Activated naive CD4-positive, alpha-beta T cell treated with anti-CD3 and anti-CD28 coated beads for 36 hours (primary cell): ENCODE measurements at regions not wholly inside any gene's neighbourhood (a gene's known extent, or its start where the extent isn't known, plus 50 kb on each side); places are given as distances from the start of the nearest gene placed in this dataset.
"Not testable (repeated sequence)": the region's sequence is repeated elsewhere in the genome, so short reads cannot be mapped to it uniquely, and the experiment has no call there.

Experiments used
- CTCF ChIA-PET: fragments of 350-600 bp; sonication (Branson Sonifier 250); formaldehyde crosslinking; loops from one replicate; lab custom pipeline; 2021; ENCODE audit warnings: antibody characterized with exemption; lab: Charles Lee
- DNase-seq: peaks from one replicate; pipeline ENCODE4 v3.0.0-alpha.2; 2020
- H3K27ac Mint-ChIP-seq: one replicate; pipeline ENCODE4 v1.8.0; 2021; ENCODE audit warnings: mild to moderate bottlenecking, mixed read lengths
- H3K27me3 Mint-ChIP-seq: one replicate; pipeline ENCODE4 v1.8.0; 2021; ENCODE audit warnings: low read depth, mixed read lengths
- H3K36me3 Mint-ChIP-seq: one replicate; pipeline ENCODE4 v1.8.0; 2021; ENCODE audit warnings: low read depth, mixed read lengths
- H3K4me1 Mint-ChIP-seq: one replicate; pipeline ENCODE4 v1.8.0; 2021; ENCODE audit warnings: low read depth, mixed read lengths
- H3K4me3 Mint-ChIP-seq: one replicate; pipeline ENCODE4 v1.8.0; 2021; ENCODE audit warnings: mild to moderate bottlenecking, moderate library complexity, mixed read lengths
- H3K9me3 Mint-ChIP-seq: one replicate; pipeline ENCODE4 v1.8.0; 2021; ENCODE audit warnings: mixed read lengths
- intact Hi-C: fragments of 100-400 bp; cut with micrococcal nuclease; formaldehyde crosslinking; loops from one replicate; pipeline ENCODE4 v1.15.1; 2023

DNA sequence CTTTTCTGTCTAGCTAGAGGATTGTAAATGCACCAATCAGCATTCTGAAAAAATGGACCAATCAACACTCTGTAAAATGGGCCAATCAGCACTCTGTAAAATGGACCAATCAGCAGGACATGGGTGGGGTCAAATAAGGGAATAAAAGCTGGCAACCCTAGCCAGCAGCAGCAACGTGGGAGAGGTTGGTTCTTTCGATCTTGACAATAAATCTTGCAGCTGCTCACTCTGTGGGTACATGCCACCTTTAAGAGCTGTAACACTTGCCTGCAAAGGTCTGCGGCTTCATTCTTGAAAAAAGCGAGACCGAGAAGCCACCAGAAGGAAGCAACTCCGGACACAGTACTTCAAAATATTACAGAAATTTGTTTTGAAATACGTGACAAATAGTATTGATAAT, 424.6 kb upstream of the CDH9 start:
- Mint-ChIP-seq H3K4me3 (no peak overlapping the region), H3K27ac (no peak overlapping the region), H3K4me1 (no peaks in the 10 kb centered on the region), H3K36me3 (no peaks in the 10 kb centered on the region), H3K9me3 (peaks cover 6% of the 10 kb centered on the region), H3K27me3 (no peaks in the 10 kb centered on the region)
- CTCF ChIA-PET = no interaction called here
- DNase-seq = no peak
- intact Hi-C loops = no loop called here

DNA sequence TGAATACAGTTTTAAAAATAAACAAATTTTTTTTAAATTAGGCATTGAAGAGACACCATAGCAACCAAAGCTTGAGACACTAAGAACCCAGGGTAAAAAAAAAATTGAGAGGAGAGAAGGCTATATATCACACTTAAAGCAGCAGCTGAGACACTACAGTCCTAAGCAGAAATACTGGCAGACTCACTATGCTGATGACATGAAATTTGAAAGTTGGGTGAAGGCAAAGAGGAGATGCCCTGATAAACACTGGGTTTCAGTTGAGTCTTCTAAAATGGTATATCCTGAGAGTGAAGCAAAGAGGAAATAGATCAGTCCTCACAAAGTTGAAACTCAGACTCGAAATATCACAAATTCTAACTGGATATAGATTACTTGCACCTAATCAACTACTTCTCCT, 419.9 kb upstream of the CDH9 start:
- CTCF ChIA-PET = no interaction called here
- H3K9me3 Mint-ChIP-seq = peaks cover 1% of the 10 kb centered on the region
- DNase-seq = no peak

DNA sequence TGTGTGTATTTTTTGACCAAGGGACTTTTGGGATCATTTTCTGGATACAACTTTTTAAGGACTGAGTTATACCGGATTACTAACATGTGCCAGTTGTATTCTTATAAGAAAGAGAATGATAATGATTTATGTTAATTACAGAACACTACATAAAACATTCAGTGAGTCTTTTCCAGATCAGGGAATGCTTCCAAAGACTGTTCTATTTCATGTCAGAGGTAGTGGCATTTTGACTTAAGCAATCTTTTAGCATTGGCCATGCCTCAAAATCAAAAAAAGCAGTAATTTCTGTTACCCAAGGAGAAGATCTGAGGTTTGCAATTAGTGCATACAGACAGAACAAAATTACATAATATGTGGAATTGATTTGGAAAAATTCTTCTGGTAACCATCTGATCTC, 413.0 kb upstream of the CDH9 start:
- Mint-ChIP-seq H3K27ac (no peak overlapping the region), H3K27me3 (no peaks in the 10 kb centered on the region), H3K9me3 (peaks cover 5% of the 10 kb centered on the region), H3K36me3 (no peaks in the 10 kb centered on the region), H3K4me3 (no peak overlapping the region), H3K4me1 (no peaks in the 10 kb centered on the region)
- CTCF ChIA-PET = no interaction called here
- DNase-seq = no peak
- intact Hi-C loops = no loop called here

More for the DNA sequence above, 419.9 kb upstream of the CDH9 start:
- Mint-ChIP-seq H3K36me3 (no peaks in the 10 kb centered on the region), H3K4me1 (no peaks in the 10 kb centered on the region), H3K27me3 (no peaks in the 10 kb centered on the region), H3K27ac (no peak overlapping the region), H3K4me3 (no peak overlapping the region)
- intact Hi-C loops = no loop called here

DNA sequence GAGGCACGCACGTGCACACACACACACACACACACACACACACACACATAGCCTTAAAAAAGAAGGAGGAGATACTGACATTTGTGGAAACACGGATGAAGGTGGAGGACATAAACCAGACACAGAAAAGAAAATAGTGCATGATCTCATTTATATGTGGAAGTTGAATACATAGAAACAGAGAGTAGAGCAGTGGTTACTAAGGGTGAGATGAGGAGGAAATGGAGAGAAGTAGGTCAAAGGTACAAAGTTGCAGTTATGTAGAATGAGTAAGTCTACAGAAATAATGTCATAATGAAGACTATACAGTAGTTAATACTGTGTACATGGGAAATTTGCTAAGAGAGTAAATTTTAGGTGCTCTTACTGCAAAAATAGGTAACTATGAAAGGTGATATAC, 412.2 kb upstream of the CDH9 start:
- Mint-ChIP-seq H3K4me3 (no peak overlapping the region), H3K9me3 (peaks cover 5% of the 10 kb centered on the region), H3K27ac (no peak overlapping the region), H3K27me3 (no peaks in the 10 kb centered on the region), H3K36me3 (no peaks in the 10 kb centered on the region), H3K4me1 (no peaks in the 10 kb centered on the region)
- DNase-seq = no peak
- intact Hi-C loops = no loop called here
- CTCF ChIA-PET = no interaction called here

DNA sequence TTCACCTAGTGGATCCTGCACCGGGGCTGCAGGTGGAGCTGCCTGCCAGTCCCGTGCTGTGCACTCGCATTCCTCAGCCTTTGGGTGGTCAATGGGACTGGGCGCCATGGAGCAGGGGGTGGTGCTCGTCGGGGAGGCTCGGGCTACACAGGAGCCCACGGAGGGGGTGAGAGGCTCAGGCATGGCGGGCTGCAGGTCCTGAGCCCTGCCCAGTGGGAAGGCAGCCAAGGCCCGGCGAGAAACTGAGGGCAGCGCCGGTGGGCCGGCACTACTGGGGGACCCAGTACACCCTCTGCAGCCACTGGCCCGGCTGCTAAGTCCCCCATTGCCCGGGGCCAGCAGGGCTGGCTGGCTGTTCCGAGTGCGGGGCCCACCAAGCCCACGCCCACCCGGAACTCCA, 401.0 kb upstream of the CDH9 start:
- DNase-seq, CTCF ChIA-PET, H3K36me3 Mint-ChIP-seq, H3K27ac Mint-ChIP-seq, intact Hi-C loops, H3K4me1 Mint-ChIP-seq, H3K9me3 Mint-ChIP-seq, H3K27me3 Mint-ChIP-seq, H3K4me3 Mint-ChIP-seq: not testable (repeated sequence)

DNA sequence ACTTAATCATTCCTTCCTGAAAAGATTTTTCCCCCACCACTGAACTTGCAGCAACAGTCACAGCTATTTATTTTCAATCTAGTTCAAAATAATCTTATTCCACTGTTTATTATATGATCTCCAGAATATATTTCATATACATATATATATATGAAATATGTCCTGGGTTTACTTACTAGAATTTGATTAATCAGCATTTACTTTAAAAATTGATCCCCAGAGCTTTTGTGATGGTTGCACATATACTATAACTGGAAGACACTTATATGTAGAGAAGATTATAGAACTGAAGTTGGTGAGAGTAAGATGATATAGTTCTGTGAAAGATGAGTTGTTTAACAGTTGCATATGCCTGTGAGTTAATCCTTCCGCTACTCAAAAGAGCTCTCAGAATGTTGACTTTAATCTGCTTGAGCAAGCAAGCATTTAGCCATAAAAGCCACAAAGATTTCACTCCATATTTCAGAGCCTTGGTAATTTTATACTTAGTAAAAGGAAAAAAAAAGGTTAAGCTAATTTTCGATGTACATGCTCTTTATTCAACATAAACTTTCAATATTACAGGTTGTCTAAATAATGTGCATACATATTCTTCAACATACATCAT, 399.3 kb upstream of the CDH9 start:
- Mint-ChIP-seq H3K36me3 (no peaks in the 10 kb centered on the region), H3K27ac (no peak overlapping the region), H3K27me3 (no peaks in the 10 kb centered on the region), H3K4me1 (no peaks in the 10 kb centered on the region), H3K4me3 (no peak overlapping the region), H3K9me3 (peaks cover 7% of the 10 kb centered on the region)
- no peak for DNase-seq
- intact Hi-C loops = no loop called here
- CTCF ChIA-PET = no interaction called here

DNA sequence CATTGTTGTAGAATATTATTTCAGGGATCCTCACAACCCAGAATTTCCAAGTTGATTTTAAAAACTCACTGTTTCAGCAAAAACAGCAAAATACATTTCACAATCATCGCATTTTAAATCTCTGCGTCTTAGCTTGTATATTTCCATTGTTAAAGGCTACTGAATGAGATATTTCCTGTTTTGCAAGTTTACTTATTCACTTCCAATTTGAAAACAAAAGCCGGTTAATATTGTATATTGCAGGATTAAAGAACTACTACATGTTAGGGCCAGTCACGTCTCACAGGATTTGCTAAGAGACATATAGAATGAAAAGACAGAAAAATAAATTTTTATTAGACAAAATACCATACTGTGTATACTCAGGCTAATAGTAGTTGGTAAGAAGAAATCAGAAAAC, 395.9 kb upstream of the CDH9 start:
- no peak overlapping the region for H3K27ac Mint-ChIP-seq
- intact Hi-C loops = no loop called here
- DNase-seq = no peak
- no peaks in the 10 kb centered on the region for H3K4me1 Mint-ChIP-seq
- no peaks in the 10 kb centered on the region for H3K36me3 Mint-ChIP-seq
- H3K9me3 Mint-ChIP-seq = peaks cover 7% of the 10 kb centered on the region
- no peak overlapping the region for H3K4me3 Mint-ChIP-seq
- H3K27me3 Mint-ChIP-seq = no peaks in the 10 kb centered on the region
- CTCF ChIA-PET = no interaction called here

DNA sequence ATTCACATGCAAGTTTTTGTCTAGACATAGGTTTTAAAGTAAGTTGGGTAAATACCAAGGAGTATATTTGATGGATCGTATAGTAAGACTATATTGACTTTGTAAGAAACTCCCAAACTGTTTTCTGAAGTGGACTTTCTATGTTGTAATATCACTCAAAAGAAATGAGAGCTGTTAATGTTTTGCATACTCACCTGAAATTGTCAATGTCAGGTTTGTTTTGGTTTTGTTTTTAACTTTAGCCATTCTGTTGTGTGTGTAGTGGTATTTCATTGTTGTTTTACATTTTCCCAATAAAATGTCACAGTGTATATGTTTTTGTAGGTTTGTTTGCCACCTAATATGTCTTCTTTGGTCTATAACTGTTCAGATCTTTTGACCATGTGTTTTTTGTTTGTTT, 375.7 kb upstream of the CDH9 start:
- H3K36me3 Mint-ChIP-seq = no peaks in the 10 kb centered on the region
- no peaks in the 10 kb centered on the region for H3K27me3 Mint-ChIP-seq
- no peak for DNase-seq
- no peak overlapping the region for H3K4me3 Mint-ChIP-seq
- CTCF ChIA-PET = no interaction called here
- intact Hi-C loops = no loop called here
- no peaks in the 10 kb centered on the region for H3K4me1 Mint-ChIP-seq
- H3K27ac Mint-ChIP-seq = no peak overlapping the region
- peaks cover 11% of the 10 kb centered on the region for H3K9me3 Mint-ChIP-seq

DNA sequence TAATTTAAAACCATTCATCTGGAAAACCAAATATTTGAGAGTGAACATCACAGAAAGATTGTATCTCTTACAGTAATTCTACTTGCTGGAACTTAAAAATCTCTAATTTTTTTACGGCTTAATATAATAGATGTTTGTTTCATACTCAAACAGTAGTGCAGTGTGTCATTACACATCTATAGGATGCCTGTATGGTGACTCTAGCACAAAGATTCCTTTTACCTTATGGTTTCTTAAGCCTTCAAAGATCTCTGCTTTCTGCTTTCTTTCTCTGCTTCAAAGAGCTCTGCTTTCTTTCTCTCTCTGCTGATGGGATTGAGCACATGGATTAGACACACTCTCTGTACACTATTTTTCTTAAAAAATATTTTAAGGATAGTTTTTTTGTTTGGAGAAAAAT, 374.0 kb upstream of the CDH9 start:
- Mint-ChIP-seq H3K36me3 (no peaks in the 10 kb centered on the region), H3K27me3 (no peaks in the 10 kb centered on the region), H3K27ac (no peak overlapping the region), H3K9me3 (peaks cover 10% of the 10 kb centered on the region), H3K4me1 (no peaks in the 10 kb centered on the region), H3K4me3 (no peak overlapping the region)
- no peak for DNase-seq
- intact Hi-C loops = no loop called here
- CTCF ChIA-PET = no interaction called here

DNA sequence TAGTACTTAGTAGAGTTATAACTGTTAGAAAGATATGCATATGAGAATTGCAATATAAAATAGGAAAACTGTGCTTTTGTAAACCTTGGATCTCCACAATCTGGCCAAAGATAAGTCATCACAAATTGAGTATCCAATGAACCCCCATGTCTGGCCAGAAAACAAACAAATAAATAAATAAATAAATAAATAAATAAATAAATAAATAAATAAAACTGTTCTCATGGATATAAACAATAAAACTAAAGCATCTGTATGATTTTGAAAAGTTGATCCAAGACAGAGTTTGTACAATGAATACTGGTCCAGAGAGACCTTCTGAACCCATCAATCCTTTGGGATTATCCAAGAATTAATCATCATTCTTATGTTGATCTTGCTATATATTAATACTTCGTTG, 367.6 kb upstream of the CDH9 start:
- H3K4me3 Mint-ChIP-seq = no peak overlapping the region
- no peak for DNase-seq
- H3K9me3 Mint-ChIP-seq = peaks cover 5% of the 10 kb centered on the region
- no peaks in the 10 kb centered on the region for H3K27me3 Mint-ChIP-seq
- no peaks in the 10 kb centered on the region for H3K4me1 Mint-ChIP-seq
- no peaks in the 10 kb centered on the region for H3K36me3 Mint-ChIP-seq
- intact Hi-C loops = no loop called here
- CTCF ChIA-PET = no interaction called here
- no peak overlapping the region for H3K27ac Mint-ChIP-seq

DNA sequence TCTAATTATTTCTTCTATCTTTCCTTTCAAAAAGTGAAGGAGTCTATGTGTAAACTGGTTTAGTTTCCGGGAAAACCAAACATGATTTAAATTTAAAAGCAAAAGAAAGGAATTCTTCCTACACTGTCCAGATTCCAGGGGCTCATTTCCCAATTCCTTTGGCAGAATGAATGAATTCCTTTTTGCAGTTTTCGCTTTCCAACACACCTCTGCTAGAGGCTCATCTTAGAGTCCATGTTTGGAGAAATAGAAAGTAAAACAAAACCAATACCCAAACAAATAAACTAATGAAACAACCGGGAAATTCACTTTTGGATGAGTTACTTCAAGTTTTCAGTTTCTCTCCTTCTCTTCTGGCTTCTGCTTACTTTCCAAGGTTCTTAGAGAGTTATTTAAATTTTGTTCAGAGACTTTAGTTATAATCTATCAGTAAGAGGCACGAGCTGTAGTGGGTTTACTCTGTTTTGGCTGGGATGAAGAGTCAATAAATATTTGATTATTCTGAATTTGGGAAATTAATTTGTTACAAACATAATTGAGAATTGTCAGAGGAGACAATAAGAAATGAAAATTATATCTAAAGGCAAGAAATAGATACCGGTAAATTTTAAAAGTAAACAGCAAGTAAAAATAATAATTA, 365.0 kb upstream of the CDH9 start:
- Mint-ChIP-seq H3K27ac (no peak overlapping the region), H3K9me3 (peaks cover 5% of the 10 kb centered on the region), H3K4me1 (no peaks in the 10 kb centered on the region), H3K27me3 (no peaks in the 10 kb centered on the region), H3K36me3 (no peaks in the 10 kb centered on the region), H3K4me3 (no peak overlapping the region)
- CTCF ChIA-PET = no interaction called here
- no peak for DNase-seq
- intact Hi-C loops = no loop called here

DNA sequence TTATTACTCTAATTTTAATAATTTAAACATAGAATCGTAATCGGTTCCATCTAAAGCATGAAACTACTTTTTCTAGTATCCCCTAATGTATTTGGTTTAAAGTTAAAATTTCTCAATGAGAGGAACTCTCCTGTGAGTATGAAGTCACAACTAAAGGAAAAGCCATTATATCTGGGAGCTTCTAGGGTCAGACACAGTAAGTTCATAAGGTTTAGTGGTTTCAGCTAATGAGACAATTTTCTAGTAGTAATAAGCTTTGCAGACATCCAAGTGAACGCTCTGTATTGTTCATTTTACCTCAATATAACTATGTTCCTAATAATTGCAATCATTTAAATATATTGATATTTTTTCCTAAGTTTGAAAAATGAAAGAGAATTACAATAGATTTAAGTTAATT, 364.4 kb upstream of the CDH9 start:
- DNase-seq = no peak
- H3K36me3 Mint-ChIP-seq = no peaks in the 10 kb centered on the region
- no peaks in the 10 kb centered on the region for H3K27me3 Mint-ChIP-seq
- CTCF ChIA-PET = no interaction called here
- H3K9me3 Mint-ChIP-seq = peaks cover 3% of the 10 kb centered on the region
- no peaks in the 10 kb centered on the region for H3K4me1 Mint-ChIP-seq
- H3K4me3 Mint-ChIP-seq = no peak overlapping the region
- intact Hi-C loops = no loop called here
- no peak overlapping the region for H3K27ac Mint-ChIP-seq

DNA sequence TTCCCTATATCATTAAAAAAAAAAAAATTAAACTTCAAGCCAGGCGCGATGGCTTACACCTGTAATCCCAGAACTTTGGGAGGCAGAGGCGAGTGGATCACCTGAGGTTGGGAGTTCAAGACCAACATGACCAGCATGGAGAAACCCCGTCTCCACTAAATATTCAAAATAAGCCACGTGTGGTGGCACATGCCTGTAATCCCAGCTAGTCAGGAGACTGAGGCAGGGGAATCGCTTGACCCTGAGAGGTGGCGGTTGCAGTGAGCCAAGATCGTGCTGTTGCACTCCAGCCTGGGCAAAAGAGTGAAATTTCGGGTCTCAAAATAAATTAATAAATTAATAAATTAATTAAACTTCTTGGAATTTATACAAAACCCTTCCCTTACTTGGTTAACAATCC, 358.6 kb upstream of the CDH9 start:
- Mint-ChIP-seq H3K9me3 (peaks cover 4% of the 10 kb centered on the region), H3K27me3 (no peaks in the 10 kb centered on the region), H3K4me1 (no peaks in the 10 kb centered on the region), H3K36me3 (no peaks in the 10 kb centered on the region), H3K27ac (no peak overlapping the region), H3K4me3 (no peak overlapping the region)
- CTCF ChIA-PET = no interaction called here
- intact Hi-C loops = no loop called here
- no peak for DNase-seq
